ENCODE measurements at regions not wholly inside any gene's neighbourhood (a gene's known extent, or its start where the extent isn't known, plus 50 kb on each side); places are given as distances from the start of the nearest gene placed in this dataset.

DNA sequence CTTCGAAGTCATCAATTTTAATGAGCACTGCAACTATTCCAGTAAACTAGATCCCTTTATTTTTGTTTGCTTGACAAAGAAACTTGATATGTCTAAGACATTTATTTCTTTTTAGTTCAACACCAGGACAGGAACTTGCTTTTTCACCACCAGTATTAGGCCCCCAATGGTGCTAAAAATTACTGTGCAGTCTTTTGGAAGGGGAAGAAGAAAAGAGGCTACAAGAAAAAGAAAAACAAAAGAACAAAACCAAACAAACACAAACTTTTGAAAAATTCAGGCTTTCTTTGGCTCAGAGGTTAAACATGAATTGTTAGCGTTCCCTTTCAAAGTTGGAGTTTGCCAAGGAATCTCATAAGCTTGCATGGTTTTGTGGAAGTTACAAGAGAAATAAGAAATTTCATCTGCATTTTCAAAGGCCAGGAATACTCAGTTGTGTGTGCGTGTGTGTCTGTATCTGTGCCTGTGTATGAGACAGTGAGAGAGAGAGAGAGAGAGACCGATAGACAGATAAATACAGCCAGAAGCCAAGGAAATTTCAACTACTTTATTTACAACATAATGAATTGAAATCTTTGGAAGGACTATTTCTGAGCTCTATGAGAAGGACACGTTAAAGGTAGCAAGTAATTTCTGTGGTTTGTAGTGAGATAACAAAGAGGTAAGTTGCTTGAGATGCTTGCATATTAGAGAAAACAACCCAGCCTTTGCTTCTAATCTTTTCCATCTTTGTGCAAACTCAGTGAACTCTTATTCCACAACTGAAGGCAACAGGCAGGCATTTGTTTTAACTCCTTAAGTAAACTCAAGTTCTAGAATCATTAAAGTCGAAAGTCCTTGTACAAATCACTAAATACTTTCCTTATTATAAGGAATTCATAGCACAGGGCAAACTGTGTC, 171.0 kb upstream of the CITED2 start:
- DNase-seq (ENCODE audit: low read depth in 1 of 2, low spot score in 1 of 2), result peak in 1 of 2 experiments; percentile 27
- TF ChIP-seq JUND (IDR thresholded peaks at IDR 0.05; ENCODE audit: low read depth), result no peak
- in situ Hi-C loops (cut with HindIII; ENCODE audit: low pct_unique_long_range_greater_than_20kb, low sequenced_read_pairs), result no loop called here

GRCh38 chr6:139544701-139545057, 170.2 kb upstream of the CITED2 start:
- TF ChIP-seq JUND (IDR thresholded peaks at IDR 0.05; ENCODE audit: low read depth), result no peak
- no peak for DNase-seq (ENCODE audit: low read depth in 1 of 2, low spot score in 1 of 2)
- in situ Hi-C loops (cut with HindIII; ENCODE audit: low pct_unique_long_range_greater_than_20kb, low sequenced_read_pairs), result no loop called here

DNA sequence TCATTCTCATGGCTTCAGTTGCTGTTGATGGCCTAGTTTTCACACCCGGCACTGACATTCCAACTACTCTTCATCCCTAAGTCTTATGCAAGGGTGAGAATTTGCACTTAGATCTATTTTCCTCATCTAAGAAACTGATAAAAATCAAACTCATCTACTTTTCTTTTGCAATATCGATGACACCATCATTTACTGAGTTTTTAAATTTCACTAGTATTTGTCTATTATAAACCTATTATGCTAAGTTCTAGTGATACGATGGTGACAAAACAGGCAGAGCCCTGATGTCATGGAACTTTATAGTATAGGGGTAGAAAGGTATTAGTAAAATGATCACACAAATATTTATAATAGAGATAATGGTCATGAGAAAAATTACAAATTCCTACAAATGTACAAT, 167.9 kb upstream of the CITED2 start:
- no peak for DNase-seq (ENCODE audit: low read depth in 1 of 2, low spot score in 1 of 2)
- in situ Hi-C loops (cut with HindIII; ENCODE audit: low pct_unique_long_range_greater_than_20kb, low sequenced_read_pairs), result no loop called here
- no peak for TF ChIP-seq JUND (IDR thresholded peaks at IDR 0.05; ENCODE audit: low read depth)

DNA sequence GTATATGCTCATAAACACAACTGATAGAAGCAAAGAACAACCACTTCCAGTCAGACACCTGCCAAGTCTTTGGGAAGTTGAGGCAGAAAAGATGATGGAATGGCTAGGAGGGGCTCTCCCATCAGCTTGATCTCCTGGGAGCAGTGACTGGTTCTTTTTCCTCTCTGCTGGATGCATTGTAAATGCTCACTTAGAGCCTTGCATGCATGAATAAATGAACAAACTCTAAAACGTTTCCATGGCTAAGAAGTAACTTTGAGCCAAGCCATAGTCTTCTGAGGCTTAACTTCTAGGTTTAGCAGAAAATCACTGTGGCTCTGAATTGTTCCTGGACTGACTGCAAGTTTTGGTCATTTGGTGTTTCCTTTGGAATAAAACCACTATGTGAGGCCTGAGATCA, 166.4 kb upstream of the CITED2 start:
- no peak for DNase-seq (ENCODE audit: low read depth in 1 of 2, low spot score in 1 of 2)
- in situ Hi-C loops (cut with HindIII; ENCODE audit: low pct_unique_long_range_greater_than_20kb, low sequenced_read_pairs), result no loop called here
- no peak for TF ChIP-seq JUND (IDR thresholded peaks at IDR 0.05; ENCODE audit: low read depth)

DNA sequence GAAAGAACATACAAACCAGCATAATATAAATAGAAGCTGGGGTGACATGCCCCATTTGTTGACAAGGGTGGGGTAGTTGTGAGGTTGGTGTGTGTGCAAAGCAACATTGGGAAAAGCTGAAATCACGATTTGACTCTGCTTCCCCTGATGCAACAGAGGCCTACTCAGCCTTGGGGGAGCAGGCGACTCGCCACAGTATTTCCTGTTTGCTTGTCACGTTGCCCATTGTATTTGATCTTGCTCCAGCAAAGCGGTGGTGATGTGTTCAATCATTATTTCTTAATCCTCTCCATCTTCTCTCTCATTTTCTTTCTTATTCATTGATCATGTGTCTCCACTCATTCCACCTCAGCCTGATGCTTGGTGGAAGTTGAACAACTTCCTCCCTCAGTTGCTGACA, 165.8 kb upstream of the CITED2 start:
- in situ Hi-C loops (cut with HindIII; ENCODE audit: low pct_unique_long_range_greater_than_20kb, low sequenced_read_pairs), result no loop called here
- no peak for DNase-seq (ENCODE audit: low read depth in 1 of 2, low spot score in 1 of 2)
- TF ChIP-seq JUND (IDR thresholded peaks at IDR 0.05; ENCODE audit: low read depth), result no peak

DNA sequence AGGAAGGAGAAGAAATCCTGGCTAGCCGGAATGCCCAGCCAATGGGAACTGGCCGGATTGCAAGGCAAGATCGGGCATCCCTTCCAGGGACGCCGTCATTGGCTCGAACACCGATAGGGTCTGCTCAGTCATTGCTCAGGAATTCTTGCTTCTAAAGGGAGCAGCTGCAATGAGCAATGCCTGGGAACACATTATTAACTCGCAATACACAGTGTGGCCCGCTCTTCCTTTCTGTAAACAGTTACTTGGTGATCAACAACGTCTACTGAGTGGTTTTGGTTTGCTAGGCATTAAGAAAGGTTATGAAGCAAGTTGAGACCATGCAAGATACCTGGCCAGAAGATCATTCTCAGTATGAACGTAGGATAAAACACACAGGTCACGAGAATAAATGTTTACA, 165.4 kb upstream of the CITED2 start:
- TF ChIP-seq JUND (IDR thresholded peaks at IDR 0.05; ENCODE audit: low read depth), result no peak
- DNase-seq (ENCODE audit: low read depth in 1 of 2, low spot score in 1 of 2), result no peak
- in situ Hi-C loops (cut with HindIII; ENCODE audit: low pct_unique_long_range_greater_than_20kb, low sequenced_read_pairs), result no loop called here

DNA sequence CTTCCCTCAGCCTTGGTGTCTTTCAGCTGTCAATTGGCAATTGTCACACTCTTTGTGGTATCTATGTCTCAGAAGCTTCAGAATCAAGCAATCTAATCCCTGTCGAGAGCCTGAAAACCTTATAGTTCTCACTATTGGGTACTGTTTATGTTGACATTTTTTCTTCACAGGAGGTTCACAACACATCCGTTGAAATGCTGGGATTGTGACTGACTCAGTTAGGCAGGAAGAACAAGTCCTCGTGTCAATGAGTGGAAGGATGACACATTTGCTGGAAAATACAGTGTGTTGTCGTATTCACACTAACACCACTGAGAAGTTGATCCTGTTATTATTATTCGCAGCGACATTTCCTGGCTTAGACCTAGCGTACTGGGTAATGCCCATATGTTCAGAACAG, 163.9 kb upstream of the CITED2 start:
- no peak for TF ChIP-seq JUND (IDR thresholded peaks at IDR 0.05; ENCODE audit: low read depth)
- DNase-seq (ENCODE audit: low read depth in 1 of 2, low spot score in 1 of 2), result no peak
- in situ Hi-C loops (cut with HindIII; ENCODE audit: low pct_unique_long_range_greater_than_20kb, low sequenced_read_pairs), result no loop called here

GRCh38 chr6:139536751-139537617, 162.5 kb upstream of the CITED2 start:
- no peak for TF ChIP-seq JUND (IDR thresholded peaks at IDR 0.05; ENCODE audit: low read depth)
- no peak for DNase-seq (ENCODE audit: low read depth in 1 of 2, low spot score in 1 of 2)
- in situ Hi-C loops (cut with HindIII; ENCODE audit: low pct_unique_long_range_greater_than_20kb, low sequenced_read_pairs), result no loop called here

DNA sequence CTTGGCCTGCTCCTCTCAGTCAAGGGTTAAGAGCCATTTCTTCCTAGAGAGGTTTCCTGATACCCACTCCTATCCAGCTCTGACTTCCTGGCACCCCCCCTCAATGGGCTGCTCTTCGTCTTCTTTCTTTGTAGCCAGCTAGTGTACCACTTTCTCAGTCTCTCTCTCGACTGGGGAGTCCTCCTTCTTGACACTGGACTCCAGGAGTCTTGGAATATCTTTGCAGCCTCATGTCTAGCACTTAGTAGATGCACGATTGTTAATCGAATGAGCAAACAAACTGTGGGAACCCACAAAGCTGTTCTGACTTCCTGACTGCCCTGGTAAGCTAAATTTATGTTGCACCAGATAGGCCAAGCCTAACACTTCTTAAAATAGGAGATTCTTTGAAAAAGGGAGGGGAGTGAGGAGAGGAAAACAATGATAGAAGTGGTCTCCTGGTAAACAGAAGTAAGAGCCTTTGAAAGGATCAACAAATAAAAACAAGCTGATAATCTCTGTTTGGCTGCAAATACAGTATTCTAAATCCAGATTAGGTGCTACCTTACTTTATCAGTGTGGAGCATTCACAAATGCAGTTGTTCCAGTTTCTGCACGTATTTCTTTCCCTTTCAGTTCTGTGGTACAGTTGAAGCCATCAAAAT, 160.1 kb upstream of the CITED2 start:
- no peak for DNase-seq (ENCODE audit: low read depth in 1 of 2, low spot score in 1 of 2)
- in situ Hi-C loops (cut with HindIII; ENCODE audit: low pct_unique_long_range_greater_than_20kb, low sequenced_read_pairs), result no loop called here
- TF ChIP-seq JUND (IDR thresholded peaks at IDR 0.05; ENCODE audit: low read depth), result no peak

- no peak for DNase-seq (ENCODE audit: low read depth in 1 of 2, low spot score in 1 of 2)
- in situ Hi-C loops (cut with HindIII; ENCODE audit: low pct_unique_long_range_greater_than_20kb, low sequenced_read_pairs), result no loop called here
- no peak for TF ChIP-seq JUND (IDR thresholded peaks at IDR 0.05; ENCODE audit: low read depth)
Measured at GRCh38 chr6:139533573-139534471, 159.4 kb upstream of the CITED2 start.

GRCh38 chr6:139533171-139533570, 158.7 kb upstream of the CITED2 start:
- DNase-seq (ENCODE audit: low read depth in 1 of 2, low spot score in 1 of 2), result no peak
- no peak for TF ChIP-seq JUND (IDR thresholded peaks at IDR 0.05; ENCODE audit: low read depth)
- in situ Hi-C loops (cut with HindIII; ENCODE audit: low pct_unique_long_range_greater_than_20kb, low sequenced_read_pairs), result no loop called here

Data from T47D (cell line).